HK-2 (cell line): ENCODE measurements at regions not wholly inside any gene's neighbourhood (a gene's known extent, or its start where the extent isn't known, plus 50 kb on each side); places are given as distances from the start of the nearest gene placed in this dataset.
"Not testable (repeated sequence)": the region's sequence is repeated elsewhere in the genome, so short reads cannot be mapped to it uniquely, and the experiment has no call there.

Experiments
- DNase-seq: peaks from one replicate; pipeline ENCODE4 v3.0.0-alpha.2; 2018; ENCODE audit not compliant: unreplicated experiment

GRCh38 chr5:171542525-171543140 lies 123.2 kb downstream of the FGF18 start:
- DNase-seq: no peak

GRCh38 chr5:171543148-171543815 lies 123.8 kb downstream of the FGF18 start:
- DNase-seq: no peak

- DNase-seq: no peak
Measured at GRCh38 chr5:171544913-171545765, 125.7 kb downstream of the FGF18 start.

GRCh38 chr5:171549274-171549673 lies 129.8 kb downstream of the FGF18 start:
- DNase-seq: no peak

GRCh38 chr5:171553817-171554216 lies 134.4 kb downstream of the FGF18 start:
- not testable (repeated sequence) for DNase-seq

GRCh38 chr5:171555160-171555559 lies 135.7 kb downstream of the FGF18 start:
- no peak for DNase-seq

GRCh38 chr5:171562822-171563221 lies 143.4 kb downstream of the FGF18 start:
- no peak for DNase-seq

- no peak for DNase-seq
Measured at GRCh38 chr5:171568389-171568788, 148.9 kb downstream of the FGF18 start.

- no peak for DNase-seq
Measured at GRCh38 chr5:171569065-171569712, 149.7 kb downstream of the FGF18 start.

GRCh38 chr5:171570244-171570825 lies 150.9 kb downstream of the FGF18 start:
- no peak for DNase-seq

- DNase-seq: no peak
Measured at GRCh38 chr5:171571663-171572062, 152.2 kb downstream of the FGF18 start.

GRCh38 chr5:171573021-171573420 lies 153.6 kb downstream of the FGF18 start:
- DNase-seq: no peak

- no peak for DNase-seq
Measured at GRCh38 chr5:171573451-171574225, 154.2 kb downstream of the FGF18 start.

- DNase-seq: no peak
Measured at GRCh38 chr5:171574376-171574775, 154.9 kb downstream of the FGF18 start.

GRCh38 chr5:171575386-171575785 lies 155.9 kb downstream of the FGF18 start:
- DNase-seq: no peak

GRCh38 chr5:171575808-171576207 lies 156.4 kb downstream of the FGF18 start:
- DNase-seq: no peak

- DNase-seq: no peak
Measured at GRCh38 chr5:171577042-171577758, 157.8 kb downstream of the FGF18 start.

GRCh38 chr5:171578049-171578828 lies 158.8 kb downstream of the FGF18 start:
- no peak for DNase-seq

GRCh38 chr5:171578829-171579491 lies 159.5 kb downstream of the FGF18 start:
- DNase-seq: no peak
